Mesodermal cell (in vitro differentiated cells): ENCODE measurements at regions not wholly inside any gene's neighbourhood (a gene's known extent, or its start where the extent isn't known, plus 50 kb on each side); places are given as distances from the start of the nearest gene placed in this dataset.

Experiments used
- H3K27ac ChIP-seq: 2 replicates; pipeline ENCODE4 v1.7.0; 2013; ENCODE audit warnings: mild to moderate bottlenecking, low read depth, low read length, moderate library complexity; ENCODE audit not compliant: severe bottlenecking
- H3K36me3 ChIP-seq: 2 replicates; pipeline ENCODE4 v1.7.1; 2013; ENCODE audit warnings: mild to moderate bottlenecking, low read length, moderate library complexity; ENCODE audit not compliant: control insufficient read depth, insufficient read depth
- H3K4me1 ChIP-seq: one replicate; pipeline ENCODE4 v1.7.1; 2013; ENCODE audit warnings: mild to moderate bottlenecking, low read length; ENCODE audit not compliant: insufficient read depth, control insufficient read depth, poor library complexity, severe bottlenecking
- H3K4me3 ChIP-seq: 2 replicates; pipeline ENCODE4 v1.7.0; 2013; ENCODE audit warnings: low read length, control low read depth, mild to moderate bottlenecking; ENCODE audit not compliant: insufficient read depth, poor library complexity, severe bottlenecking; ENCODE audit errors: extremely low read depth
- H3K9me3 ChIP-seq: 2 replicates; pipeline ENCODE4 v1.7.1; 2013; ENCODE audit warnings: mild to moderate bottlenecking, low read length, moderate library complexity; ENCODE audit not compliant: control insufficient read depth
- WGBS, 2 experiments: methylation state at CpG; one replicate each; pipeline ENCODE4 v1.1.5; 2013; ENCODE audit warnings: missing lambda C conversion rate in 2 of 2; ENCODE audit not compliant: insufficient coverage in 2 of 2; 5-methylcytosine and 5-hydroxymethylcytosine counted together

- no CpG with 5 or more reads among the region's 2 CpGs for WGBS, 2 experiments
- Histone ChIP-seq H3K4me3 (no peak overlapping the region), H3K36me3 (no peaks in the 10 kb centered on the region), H3K27ac (no peak overlapping the region), H3K4me1 (no peaks in the 10 kb centered on the region), H3K9me3 (no peaks in the 10 kb centered on the region)
Measured at GRCh38 chr9:99457406-99457805, 235.3 kb downstream of the SEC61B start.

- H3K9me3 ChIP-seq = no peaks in the 10 kb centered on the region
- H3K27ac ChIP-seq = no peak overlapping the region
- WGBS, 2 experiments = no CpG with 5 or more reads among the region's 1 CpG
Measured at GRCh38 chr9:99457981-99458380, 235.9 kb downstream of the SEC61B start.

GRCh38 chr9:99459919-99460318 is 237.8 kb downstream of the SEC61B start:
- Histone ChIP-seq H3K4me1 (no peaks in the 10 kb centered on the region), H3K36me3 (no peaks in the 10 kb centered on the region), H3K4me3 (no peak overlapping the region), H3K9me3 (no peaks in the 10 kb centered on the region), H3K27ac (no peak overlapping the region)
- 93 to 100% methylated on average over 6 of the region's 9 CpGs for WGBS, 2 experiments

More at GRCh38 chr9:99457981-99458380, 235.9 kb downstream of the SEC61B start:
- no peak overlapping the region for H3K4me3 ChIP-seq
- no peaks in the 10 kb centered on the region for H3K4me1 ChIP-seq
- no peaks in the 10 kb centered on the region for H3K36me3 ChIP-seq

GRCh38 chr9:99463131-99463530 is 241.0 kb downstream of the SEC61B start:
- H3K4me1 ChIP-seq = no peaks in the 10 kb centered on the region
- H3K4me3 ChIP-seq = no peak overlapping the region
- 89 to 98% methylated on average over 3 to 4 of the region's 4 CpGs for WGBS, 2 experiments
- H3K36me3 ChIP-seq = no peaks in the 10 kb centered on the region
- no peaks in the 10 kb centered on the region for H3K9me3 ChIP-seq
- no peak overlapping the region for H3K27ac ChIP-seq

GRCh38 chr9:99464568-99464967 is 242.5 kb downstream of the SEC61B start:
- WGBS, 2 experiments = 100% methylated on average over 1 to 2 of the region's 4 CpGs
- H3K4me3 ChIP-seq = no peak overlapping the region
- no peaks in the 10 kb centered on the region for H3K9me3 ChIP-seq
- H3K36me3 ChIP-seq = no peaks in the 10 kb centered on the region
- H3K4me1 ChIP-seq = no peaks in the 10 kb centered on the region
- no peak overlapping the region for H3K27ac ChIP-seq

- 87 to 91% methylated on average over 2 of the region's 7 CpGs for WGBS, 2 experiments
- H3K27ac ChIP-seq = peak overlapping the region; percentile 51
Measured at GRCh38 chr9:99465231-99465907, 243.3 kb downstream of the SEC61B start.

GRCh38 chr9:99466104-99466503 is 244.0 kb downstream of the SEC61B start:
- Histone ChIP-seq H3K9me3 (no peaks in the 10 kb centered on the region), H3K4me1 (no peaks in the 10 kb centered on the region), H3K27ac (no peak overlapping the region), H3K36me3 (no peaks in the 10 kb centered on the region), H3K4me3 (no peak overlapping the region)
- no CpG with 5 or more reads among the region's 1 CpG for WGBS, 2 experiments

More at GRCh38 chr9:99465231-99465907, 243.3 kb downstream of the SEC61B start:
- Histone ChIP-seq H3K36me3 (no peaks in the 10 kb centered on the region), H3K9me3 (no peaks in the 10 kb centered on the region), H3K4me1 (no peaks in the 10 kb centered on the region), H3K4me3 (no peak overlapping the region)

- Histone ChIP-seq H3K4me3 (no peak overlapping the region), H3K9me3 (no peaks in the 10 kb centered on the region), H3K27ac (no peak overlapping the region), H3K4me1 (no peaks in the 10 kb centered on the region), H3K36me3 (no peaks in the 10 kb centered on the region)
Measured at GRCh38 chr9:99466781-99467180, 244.7 kb downstream of the SEC61B start.

GRCh38 chr9:99471033-99471432 is 249.0 kb downstream of the SEC61B start:
- no peak overlapping the region for H3K4me3 ChIP-seq
- H3K9me3 ChIP-seq = no peaks in the 10 kb centered on the region
- no peaks in the 10 kb centered on the region for H3K36me3 ChIP-seq
- WGBS, 2 experiments = 80 to 93% methylated on average over 2 of the region's 2 CpGs
- peaks cover 4% of the 10 kb centered on the region for H3K4me1 ChIP-seq
- no peak overlapping the region for H3K27ac ChIP-seq

- Histone ChIP-seq H3K4me3 (no peak overlapping the region), H3K4me1 (peaks cover 4% of the 10 kb centered on the region), H3K9me3 (no peaks in the 10 kb centered on the region), H3K27ac (no peak overlapping the region), H3K36me3 (no peaks in the 10 kb centered on the region)
- 84 to 89% methylated on average over 6 of the region's 6 CpGs for WGBS, 2 experiments
Measured at GRCh38 chr9:99472240-99472915, 250.3 kb downstream of the SEC61B start.

- Histone ChIP-seq H3K36me3 (no peaks in the 10 kb centered on the region), H3K4me3 (no peak overlapping the region), H3K9me3 (no peaks in the 10 kb centered on the region), H3K27ac (no peak overlapping the region), H3K4me1 (peaks cover 4% of the 10 kb centered on the region)
- WGBS, 2 experiments = no CpG with 5 or more reads among the region's 1 CpG
Measured at GRCh38 chr9:99472916-99473245, 250.8 kb downstream of the SEC61B start.
